DMS114 treated with DMSO at 0.1 percent for 48 hours (cell line): ENCODE measurements at regions not wholly inside any gene's neighbourhood (a gene's known extent, or its start where the extent isn't known, plus 50 kb on each side); places are given as distances from the start of the nearest gene placed in this dataset.

Experiments
- DNase-seq: peaks from one replicate; lab custom pipeline; 2025; ENCODE audit not compliant: unreplicated experiment; lab: John Stamatoyannopoulos, UW

- DNase-seq = no peak
Observed at GRCh38 chr6:56005426-56005825, 130.0 kb upstream of the BMP5 start.

GRCh38 chr6:56004426-56004825, 129.0 kb upstream of the BMP5 start:
- no peak for DNase-seq

GRCh38 chr6:56003616-56004015, 128.2 kb upstream of the BMP5 start:
- DNase-seq = no peak

- DNase-seq = no peak
Observed at GRCh38 chr6:56002336-56002735, 126.9 kb upstream of the BMP5 start.

GRCh38 chr6:55998576-55998975, 123.2 kb upstream of the BMP5 start:
- DNase-seq = no peak

GRCh38 chr6:55997223-55997874, 122.0 kb upstream of the BMP5 start:
- no peak for DNase-seq

- no peak for DNase-seq
Observed at GRCh38 chr6:55994531-55994930, 119.1 kb upstream of the BMP5 start.

GRCh38 chr6:55993418-55993817, 118.0 kb upstream of the BMP5 start:
- no peak for DNase-seq

GRCh38 chr6:55992546-55992945, 117.2 kb upstream of the BMP5 start:
- DNase-seq = no peak

GRCh38 chr6:55985309-55985708, 109.9 kb upstream of the BMP5 start:
- DNase-seq = no peak

- no peak for DNase-seq
Observed at GRCh38 chr6:55983861-55984260, 108.5 kb upstream of the BMP5 start.

GRCh38 chr6:55981660-55982059, 106.3 kb upstream of the BMP5 start:
- DNase-seq = no peak

- peak; percentile 41 for DNase-seq
Observed at GRCh38 chr6:55980627-55981211, 105.3 kb upstream of the BMP5 start.

GRCh38 chr6:55979526-55979925, 104.1 kb upstream of the BMP5 start:
- no peak for DNase-seq

GRCh38 chr6:55977959-55978665, 102.7 kb upstream of the BMP5 start:
- no peak for DNase-seq

GRCh38 chr6:55974688-55975087, 99.3 kb upstream of the BMP5 start:
- DNase-seq = no peak

- DNase-seq = no peak
Observed at GRCh38 chr6:55972091-55972490, 96.7 kb upstream of the BMP5 start.

GRCh38 chr6:55969526-55969925, 94.1 kb upstream of the BMP5 start:
- DNase-seq = no peak

- DNase-seq = no peak
Observed at GRCh38 chr6:55968926-55969325, 93.5 kb upstream of the BMP5 start.

GRCh38 chr6:55964136-55964535, 88.7 kb upstream of the BMP5 start:
- DNase-seq = no peak

GRCh38 chr6:55963301-55963700, 87.9 kb upstream of the BMP5 start:
- DNase-seq = no peak

- DNase-seq = no peak
Observed at GRCh38 chr6:55960344-55960743, 85.0 kb upstream of the BMP5 start.
